SKM-1 treated with dmso at 0.1 percent for 144 hours (cell line): ENCODE measurements at regions not wholly inside any gene's neighbourhood (a gene's known extent, or its start where the extent isn't known, plus 50 kb on each side); places are given as distances from the start of the nearest gene placed in this dataset.
"Not testable (repeated sequence)": the region's sequence is repeated elsewhere in the genome, so short reads cannot be mapped to it uniquely, and the experiment has no call there.

ENCODE experiments used
- DNase-seq: peaks from one replicate; lab custom pipeline; 2025; ENCODE audit not compliant: unreplicated experiment; lab: John Stamatoyannopoulos, UW

DNA sequence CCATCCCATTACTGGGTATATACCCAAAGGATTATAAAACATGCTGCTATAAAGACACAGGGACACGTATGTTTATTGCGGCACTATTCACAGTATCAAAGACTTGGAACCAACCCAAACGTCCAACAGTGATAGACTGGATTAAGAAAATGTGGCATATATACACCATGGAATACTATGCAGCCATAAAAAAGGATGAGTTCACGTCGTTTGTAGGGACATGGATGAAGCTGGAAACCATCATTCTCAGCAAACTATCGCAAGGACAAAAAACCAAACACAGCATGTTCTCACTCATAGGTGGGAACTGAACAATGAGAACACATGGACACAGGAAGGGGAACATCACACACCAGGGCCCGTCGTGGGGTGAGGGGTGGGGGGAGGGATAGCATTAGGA lies 106.1 kb downstream of the CHD1L start:
- not testable (repeated sequence) for DNase-seq

DNA sequence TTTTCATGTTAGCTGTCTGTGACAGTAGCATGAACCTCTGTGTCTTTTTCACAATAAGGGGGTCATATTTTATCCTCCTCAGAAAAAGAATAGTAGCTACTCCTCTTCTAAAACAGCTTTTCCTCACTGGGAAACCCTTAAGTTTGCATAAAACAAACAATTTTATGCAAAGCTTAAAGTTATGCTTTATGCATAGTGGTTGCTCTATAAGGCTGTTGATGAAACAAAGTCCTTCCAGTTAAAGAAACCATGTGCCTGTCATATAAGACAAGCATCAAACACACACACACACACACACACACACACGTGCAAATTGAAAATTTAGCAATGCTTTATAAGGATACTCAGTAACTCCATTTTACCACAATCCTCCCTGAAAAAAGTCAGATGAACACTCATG lies 107.0 kb downstream of the CHD1L start:
- no peak for DNase-seq

DNA sequence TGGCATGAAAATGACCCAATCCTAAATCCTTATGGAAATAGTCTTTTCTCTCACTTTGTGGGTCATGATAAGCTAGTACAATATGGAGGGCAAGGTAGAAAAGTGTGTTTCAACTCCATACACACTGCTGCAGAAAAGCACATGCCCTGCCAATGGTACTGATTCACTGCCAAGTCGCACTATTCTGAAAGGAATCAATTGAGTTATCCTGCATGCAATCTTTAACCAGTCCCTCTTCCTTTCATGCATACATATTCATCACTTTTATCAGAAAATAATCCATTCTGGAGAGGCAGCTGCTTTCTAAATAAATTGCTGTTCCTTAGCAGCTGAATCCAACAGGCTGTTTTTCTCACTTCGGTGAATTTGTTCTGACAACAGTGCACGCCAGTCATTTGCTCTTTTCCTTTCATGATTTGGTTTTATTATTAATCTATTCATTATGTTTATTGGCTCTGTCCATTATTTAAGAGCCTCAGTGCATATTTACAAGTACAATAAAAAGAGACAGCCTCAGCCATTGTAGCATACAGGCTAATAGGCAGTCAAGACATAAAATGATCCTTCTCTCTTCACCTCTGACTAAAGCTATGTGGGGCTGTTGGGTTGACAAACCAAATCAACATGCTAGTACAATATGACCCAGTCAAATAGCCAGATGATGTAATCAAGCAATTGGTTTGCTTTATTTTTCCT lies 108.8 kb downstream of the CHD1L start:
- DNase-seq: no peak

DNA sequence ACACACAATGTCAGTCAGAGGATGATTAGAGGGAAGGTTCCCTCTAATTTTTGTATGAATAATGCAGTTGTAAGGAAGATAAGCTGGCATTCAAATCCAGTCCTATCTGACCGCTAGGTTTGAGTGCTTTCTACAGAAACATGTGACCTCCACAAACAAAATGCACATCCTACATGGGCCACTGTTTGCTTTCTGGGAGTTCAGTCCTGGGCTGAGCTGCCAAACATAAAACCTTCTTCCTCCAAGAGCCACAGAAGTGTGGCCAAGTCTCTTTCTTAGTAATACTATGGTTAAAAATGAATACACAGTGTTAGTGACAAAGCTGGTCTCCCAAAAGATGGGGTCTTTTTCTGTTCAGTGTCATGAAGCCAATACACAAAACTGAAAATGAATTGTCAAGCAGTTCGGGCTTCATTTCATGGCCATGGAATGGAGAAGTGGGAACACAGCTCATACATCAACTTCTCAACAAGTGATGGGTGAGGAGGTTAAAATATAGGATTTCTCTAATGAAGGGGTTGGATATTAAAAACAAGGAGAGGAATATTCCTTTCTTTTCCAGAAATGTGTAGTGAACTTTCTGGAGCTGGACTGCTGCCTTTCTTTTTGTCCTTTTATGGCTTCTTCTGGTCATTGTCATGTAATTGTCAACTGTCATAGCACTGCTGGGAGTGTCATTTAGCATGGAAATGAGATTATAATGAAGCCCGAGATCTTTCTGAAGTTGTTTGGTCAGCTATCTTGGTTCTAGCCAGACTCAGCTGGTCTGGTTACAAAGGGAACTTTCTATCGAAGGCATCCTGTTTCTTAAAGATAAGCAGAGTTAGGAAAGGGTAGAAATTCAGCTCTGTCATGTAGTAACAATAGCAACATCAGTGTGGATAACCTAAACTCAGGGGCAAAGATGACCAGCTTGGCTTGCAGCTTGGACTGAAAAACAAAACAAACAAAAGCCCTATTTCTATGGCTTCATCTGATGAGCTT lies 135.1 kb downstream of the CHD1L start:
- no peak for DNase-seq

DNA sequence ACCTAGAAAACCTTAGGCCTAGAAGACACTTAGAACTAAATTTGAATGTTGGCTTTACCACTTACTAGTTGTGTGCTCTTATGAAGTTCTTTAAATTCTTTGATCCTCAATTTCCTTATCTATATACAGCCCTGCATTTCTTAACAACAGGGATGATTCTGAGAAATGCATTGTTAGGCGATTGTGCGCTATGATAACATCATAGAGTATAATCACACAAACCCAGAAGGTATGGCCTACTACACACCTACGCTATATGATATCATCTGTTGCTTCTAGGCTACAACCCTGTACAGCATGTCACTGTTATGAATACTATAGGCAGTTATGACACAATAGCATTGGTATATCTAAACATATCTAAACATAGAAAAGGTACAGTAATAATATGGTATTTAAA lies 137.4 kb downstream of the CHD1L start:
- DNase-seq: no peak

DNA sequence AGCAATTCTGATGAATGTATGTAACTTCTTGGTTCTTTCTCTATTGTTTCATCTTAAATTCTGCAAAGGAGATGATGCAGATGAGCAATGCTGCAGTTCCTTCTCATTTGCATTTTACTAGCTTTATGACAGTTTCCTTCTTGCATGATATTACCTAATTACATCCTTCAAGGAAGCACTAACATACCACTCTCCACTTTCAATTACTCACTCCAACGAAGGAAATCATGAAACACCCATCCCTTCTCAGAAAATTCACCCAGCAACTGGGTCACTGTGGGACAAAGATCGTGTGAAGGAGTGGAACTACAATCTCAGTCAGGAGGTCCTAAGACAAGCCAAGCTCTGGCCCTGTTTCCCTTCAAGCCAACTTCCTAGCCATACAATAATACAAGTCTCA lies 142.3 kb downstream of the CHD1L start:
- no peak for DNase-seq

DNA sequence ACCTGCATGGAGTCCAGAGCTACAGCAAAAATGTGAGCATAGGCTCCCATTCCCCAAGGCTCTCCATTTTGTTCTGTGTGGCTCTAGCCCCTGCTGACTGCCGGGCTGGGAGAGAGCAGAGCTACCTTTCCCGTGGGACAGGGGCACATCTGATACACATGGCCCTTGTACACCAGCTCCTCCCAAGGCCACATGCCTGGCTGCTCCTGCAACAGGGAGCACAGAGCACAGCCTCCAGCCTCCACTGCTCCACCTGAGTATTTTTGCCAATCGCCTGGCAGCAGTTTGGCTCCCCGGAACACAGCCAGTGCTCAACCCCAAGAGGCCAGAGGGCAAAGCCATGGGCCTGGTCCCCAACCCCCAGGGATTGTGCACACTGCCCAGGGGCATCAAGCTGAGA lies 146.5 kb downstream of the CHD1L start:
- DNase-seq: no peak

DNA sequence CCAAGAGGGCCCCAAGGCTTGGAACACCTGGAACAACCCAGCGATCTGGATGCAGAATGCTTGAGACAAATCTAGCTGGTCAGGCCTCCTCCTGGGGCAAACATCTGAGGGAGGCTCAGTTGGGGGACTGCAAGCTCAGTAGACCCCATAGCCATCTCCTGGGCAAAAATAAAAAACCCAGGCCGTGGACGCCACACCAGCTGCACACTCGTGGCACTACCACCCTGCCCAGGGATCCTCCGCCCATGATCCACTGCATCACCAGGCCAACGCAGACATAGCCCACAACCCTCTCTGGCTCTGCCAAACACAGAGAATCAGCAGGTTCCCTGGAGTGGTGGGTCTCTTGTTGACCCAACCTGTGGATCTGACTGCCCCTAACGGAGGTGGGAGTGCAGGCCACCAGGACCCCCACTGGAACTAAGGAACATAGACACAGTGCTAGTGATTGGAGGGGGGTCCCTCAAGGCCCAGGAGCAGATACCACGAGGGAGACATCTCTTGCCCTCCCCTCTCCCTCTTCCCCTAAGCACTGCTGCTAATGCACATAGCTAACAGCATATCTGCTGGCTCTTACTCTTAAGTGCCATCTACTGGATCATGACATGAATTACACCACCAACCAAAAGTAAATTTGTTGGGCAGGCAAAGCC lies 147.2 kb downstream of the CHD1L start:
- peak; percentile 33 for DNase-seq

DNA sequence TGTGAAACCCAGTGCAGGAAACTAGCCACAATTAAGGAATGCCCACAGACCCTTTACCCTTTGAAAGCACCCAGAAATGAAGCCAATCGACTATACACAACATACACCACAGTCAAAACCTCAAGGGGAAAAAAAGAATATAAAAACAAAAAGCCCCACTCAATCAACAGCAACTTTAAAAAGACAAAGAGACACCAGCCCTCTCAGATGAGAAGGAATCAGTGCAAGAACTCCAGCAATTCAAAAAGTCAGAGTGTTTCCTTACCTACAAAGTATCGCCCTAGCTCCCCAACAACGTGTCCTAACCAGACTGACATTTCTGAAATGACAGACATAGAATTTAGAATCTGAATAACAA lies 147.7 kb downstream of the CHD1L start:
- DNase-seq: no peak

DNA sequence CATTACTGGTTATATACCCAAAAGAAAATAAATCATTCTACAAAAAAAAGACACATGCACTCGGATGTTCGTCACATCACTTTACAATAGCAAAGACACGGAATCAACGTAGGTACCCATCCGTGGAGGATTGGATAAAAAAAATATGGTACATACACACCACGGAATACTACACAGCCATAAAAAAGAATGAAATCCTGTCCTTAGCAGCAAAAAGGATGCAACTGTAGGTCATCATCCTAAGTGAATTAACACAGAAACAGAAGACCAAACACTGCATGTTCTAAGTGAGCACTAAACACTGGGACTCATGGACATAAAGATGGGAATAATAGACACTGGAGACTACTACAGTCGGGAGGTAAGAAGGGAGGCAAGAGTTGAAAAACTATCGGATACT lies 148.6 kb downstream of the CHD1L start:
- no peak for DNase-seq

DNA sequence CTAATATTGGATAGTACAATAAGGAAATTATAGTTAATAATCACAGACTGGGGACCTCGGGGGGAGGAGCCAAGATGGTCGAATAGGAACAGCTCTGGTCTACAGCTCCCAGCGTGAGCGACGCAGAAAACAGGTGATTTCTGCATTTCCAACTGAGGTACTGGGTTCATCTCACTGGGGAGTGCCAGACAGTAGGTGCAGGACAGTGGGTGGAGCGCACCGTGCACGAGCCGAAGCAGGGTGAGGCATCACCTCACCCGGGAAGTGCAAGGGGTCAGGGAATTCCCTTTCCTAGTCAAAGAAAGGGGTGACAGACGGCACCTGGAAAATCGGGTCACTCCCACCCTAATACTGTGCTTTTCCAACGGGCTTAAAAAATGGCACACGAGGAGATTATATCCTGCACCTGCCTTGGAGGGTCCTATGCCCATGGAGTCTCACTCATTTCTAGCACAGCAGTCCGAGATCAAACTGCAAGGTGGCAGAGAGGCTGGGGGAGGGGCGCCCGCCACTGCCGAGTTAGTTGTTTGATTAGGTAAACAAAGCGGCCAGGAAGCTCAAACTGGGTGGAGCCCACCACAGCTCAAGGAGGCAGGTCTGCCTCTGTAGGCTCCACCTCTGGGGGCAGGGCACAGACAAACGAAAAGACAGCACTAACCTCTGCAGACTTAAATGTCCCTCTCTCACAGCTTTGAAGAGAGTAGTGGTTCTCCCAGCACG lies 138.8 kb upstream of the BCL9 start:
- not testable (repeated sequence) for DNase-seq

DNA sequence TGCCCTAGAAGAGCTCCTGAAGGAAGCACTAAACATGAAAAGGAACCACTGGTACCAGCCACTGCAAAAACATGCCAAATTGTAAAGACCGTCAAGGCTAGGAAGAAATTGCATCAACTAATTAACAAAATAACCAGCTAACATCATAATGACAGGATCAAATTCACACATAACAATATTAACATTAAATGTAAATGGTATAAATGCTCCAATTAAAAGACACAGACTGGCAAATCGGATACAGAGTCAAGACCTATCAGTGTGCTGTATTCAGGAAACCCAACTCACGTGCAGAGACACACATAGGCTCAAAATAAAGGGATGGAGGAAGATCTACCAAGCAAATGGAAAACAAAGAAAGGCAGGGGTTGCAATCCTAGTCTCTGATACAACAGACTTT lies 137.0 kb upstream of the BCL9 start:
- not testable (repeated sequence) for DNase-seq

DNA sequence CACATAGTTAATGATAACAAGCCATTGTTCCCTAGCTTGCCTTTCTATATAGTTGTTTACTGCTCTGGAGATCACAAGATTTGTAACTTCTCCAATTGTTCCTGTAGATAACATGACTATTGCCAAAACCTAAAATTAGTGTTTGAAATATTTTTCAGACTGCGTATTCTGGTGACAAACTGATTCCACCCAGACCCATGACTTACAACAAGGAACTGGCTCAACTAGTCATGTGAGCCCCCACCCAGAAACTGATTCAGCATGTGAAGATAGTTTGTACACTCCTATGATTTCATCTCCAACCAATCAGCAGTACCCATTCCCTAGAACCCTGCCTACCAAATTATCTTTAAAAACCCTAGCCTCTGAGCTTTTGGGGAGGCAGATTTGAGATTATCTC lies 131.4 kb upstream of the BCL9 start:
- DNase-seq: no peak

DNA sequence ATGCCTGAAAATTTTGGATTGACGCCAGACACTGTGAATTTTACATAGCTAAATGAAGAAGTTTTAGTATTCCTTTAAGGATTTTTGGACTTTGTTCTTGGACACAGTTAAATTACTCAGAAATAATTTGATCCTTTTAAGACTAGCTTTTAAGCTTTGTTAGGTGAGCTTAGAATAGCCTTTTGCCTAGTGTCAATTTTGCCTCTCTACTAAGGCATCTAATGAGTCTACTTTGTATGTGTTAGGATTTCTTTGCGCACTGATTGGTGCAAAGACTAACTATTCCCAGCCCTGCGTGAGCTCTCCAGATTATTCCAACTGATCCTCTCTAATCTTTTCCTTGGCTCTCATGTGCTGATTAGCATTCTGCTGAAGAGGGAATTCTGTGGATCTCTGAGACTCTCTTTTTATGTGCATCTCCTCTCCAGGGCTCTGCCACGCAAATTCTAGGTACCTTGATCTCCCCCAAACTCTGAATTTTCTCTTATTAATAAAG lies 128.1 kb upstream of the BCL9 start:
- no peak for DNase-seq

DNA sequence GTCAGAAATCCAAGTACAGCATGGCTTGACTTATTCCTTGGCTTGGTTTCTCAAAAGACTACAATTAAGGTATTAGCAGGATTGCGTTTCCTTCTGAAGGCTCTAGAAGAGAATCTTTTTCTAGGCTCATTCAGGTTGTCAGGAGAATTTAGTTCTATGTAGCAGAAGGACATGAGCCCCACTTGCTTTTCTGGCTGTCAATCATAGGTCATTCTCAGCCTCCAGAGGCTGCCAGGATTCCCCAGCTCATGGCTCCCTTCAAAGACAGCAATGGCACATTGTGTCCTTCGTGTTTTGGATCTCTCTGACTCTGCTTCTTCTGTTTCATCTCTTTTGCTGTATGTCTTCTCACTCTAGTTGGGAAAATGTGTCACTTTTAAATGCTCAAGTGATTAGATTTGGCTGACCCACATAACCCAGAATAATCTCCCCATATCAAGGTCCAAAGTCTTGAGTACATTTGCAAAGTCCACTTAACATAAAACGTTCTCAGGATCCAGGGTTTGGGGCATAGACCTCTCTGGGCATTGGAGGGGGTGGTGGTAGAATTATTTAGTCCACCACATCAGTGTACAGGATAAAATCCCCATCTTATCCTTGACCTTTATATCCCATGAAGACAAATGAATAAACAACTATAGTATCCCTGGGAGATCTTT lies 126.7 kb upstream of the BCL9 start:
- no peak for DNase-seq

DNA sequence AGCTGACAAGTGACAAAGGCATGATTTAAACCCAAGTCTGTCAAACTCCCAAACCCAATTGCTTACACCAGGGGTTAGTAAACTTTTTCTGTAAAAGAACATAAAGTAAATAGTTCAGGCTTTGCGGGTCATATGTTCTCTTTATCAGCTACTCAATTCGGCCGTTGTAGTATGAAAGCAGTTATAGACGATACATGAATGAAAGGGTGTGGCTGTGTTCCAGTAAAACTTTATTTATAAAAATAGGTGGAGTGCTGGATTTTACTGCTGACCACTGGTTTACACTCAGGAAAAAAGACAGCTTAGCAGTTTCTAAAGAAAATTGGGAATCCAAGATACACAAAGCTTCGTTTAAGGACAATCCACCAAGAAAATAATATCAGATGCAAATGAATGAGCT lies 124.3 kb upstream of the BCL9 start:
- no peak for DNase-seq

DNA sequence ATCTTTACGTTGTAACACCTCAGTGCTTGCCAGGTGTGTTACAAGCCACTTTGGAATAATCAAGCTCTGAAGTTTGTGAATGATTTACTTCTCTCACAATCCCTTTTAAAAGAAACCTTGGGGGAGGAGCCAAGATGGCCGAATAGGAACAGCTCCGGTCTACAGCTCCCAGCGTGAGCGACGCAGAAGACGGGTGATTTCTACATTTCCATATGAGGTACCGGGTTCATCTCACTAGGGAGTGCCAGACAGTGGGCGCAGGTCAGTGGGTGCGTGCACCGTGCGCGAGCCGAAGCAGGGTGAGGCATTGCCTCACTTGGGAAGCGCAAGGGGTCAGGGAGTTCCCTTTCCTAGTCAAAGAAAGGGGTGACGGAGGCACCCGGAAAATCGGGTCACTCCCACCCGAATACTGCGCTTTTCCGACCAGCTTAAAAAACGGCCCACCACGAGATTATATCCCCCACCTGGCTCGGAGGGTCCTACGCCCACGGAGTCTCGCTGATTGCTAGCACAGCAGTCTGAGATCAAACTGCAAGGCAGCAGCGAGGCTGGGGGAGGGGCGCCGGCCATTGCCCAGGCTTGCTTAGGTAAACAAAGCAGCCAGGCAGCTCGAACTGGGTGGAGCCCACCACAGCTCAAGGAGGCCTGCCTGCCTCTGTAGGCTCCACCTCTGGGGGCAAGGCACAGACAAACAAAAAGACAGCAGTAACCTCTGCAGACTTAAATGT lies 118.0 kb upstream of the BCL9 start:
- DNase-seq: not testable (repeated sequence)

DNA sequence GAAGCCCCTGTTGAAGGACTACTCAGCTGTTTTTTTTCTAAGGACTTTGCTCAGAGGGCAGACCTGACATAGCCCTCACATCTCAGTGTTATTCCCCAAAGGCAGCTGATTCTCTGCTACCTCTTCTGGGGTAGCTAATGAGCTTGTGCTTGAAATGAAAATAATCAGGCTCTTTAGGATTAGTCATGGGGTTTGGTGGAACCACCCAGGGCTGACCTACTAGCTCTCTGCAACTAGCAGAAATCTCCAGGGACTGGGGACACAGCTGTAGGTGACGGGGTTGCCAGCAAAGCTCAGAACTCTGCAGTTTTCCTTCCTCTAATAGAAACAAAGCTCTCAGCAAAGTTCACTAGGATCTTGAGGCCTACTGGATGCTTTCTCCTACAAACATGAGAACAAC lies 106.4 kb upstream of the BCL9 start:
- DNase-seq: no peak

DNA sequence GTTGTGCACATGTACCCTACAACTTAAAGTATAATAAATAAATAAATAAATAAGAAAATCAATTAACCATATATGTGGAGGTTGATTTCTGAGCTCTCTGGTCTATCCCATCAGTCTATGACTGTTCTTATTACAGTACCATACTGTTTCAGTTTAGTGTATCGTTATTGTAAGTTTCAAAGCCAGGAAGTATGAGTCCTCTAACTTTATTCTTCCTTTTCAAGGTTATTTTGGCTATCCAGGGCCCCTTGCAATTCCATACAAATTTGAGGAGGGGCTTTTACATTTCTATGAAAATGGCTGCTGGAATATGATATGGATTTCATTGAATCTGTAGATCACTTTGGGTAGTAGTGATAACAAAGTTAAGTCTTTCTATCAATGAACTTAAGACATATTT lies 96.9 kb upstream of the BCL9 start:
- DNase-seq: no peak

DNA sequence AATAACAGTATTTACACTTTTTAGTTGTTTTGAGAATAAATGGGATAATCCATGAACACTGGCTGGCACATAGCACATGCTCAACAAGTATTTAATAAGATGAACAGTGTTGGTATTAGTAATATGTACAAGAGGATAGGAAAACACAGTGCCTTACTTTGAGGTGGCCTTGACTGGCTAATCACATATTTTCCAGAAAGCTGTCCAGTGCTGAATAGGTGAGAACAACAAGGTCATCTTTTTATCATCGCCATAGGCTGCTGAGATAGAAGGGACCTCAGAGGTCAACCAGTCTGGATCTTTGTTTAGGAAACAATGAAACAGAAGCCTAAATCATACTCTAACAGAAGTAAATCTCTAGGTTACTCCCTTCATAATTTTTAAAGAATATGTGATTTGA lies 89.7 kb upstream of the BCL9 start:
- no peak for DNase-seq
